Occipital lobe (tissue), 1 donor: ENCODE measurements at regions not wholly inside any gene's neighbourhood (a gene's known extent, or its start where the extent isn't known, plus 50 kb on each side); places are given as distances from the start of the nearest gene placed in this dataset.

Experiments used
- DNase-seq: peaks from one replicate; lab custom pipeline; 2025; lab: John Stamatoyannopoulos, UW

DNA sequence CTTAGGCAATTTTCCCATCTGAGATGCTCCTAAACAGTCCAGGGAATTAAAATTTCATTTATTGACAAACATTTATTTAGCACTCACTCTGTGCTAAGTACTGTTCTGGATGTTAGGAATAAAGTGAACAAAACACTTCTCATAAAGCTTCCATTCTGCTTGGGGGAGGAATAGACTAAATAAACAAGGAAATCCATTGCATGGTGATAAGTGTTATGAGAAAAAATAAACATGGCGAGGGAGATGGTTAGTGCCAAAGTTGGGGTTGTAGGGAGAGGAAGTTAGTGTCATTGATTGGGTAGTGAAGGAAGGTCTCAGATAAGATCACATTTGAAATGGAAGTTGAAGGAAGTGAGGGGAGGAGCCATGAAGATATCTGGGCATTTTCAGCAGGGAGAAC lies 72.2 kb upstream of the CES5A start:
- no peak for DNase-seq

DNA sequence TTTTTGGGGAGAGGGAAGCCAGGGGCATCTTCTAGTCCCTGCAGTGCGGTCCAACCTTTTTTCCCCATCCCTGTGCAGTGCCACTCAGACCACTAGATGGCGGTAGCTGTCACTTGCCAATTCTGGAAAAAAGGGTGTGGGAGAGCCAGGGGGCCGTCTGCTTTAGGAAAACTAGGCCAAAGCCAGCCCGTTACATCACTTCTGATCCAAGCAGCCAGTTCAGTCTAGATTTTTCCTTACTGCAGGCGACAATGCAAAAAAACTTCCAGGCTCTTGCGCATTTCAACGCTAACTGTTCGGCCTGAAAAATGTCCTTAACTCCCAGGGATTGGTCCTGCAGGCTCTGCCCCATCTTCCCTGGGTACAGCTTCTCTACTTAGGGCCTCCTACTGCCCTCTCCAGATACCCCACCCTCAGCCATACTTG lies 69.2 kb upstream of the CES5A start:
- DNase-seq, result peak; percentile 62

DNA sequence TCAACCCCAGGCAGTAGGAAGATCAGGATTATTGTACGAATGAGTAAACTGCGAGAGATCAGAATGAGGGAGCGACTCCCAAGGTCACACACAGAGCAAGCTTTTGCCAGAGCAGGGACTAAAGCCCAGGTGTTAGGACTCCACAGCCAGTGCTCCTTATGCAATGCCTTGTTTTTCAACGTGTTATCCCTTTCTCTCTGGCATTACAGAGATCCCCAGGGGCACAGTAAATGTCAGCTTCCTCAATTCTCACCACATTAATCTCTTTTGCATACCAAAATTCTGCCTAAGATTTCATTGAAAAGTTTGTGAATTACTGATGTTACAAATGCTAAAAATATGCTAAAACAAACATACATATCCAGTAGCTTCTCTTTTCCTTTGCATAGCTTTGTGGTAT lies 68.1 kb upstream of the CES5A start:
- no peak for DNase-seq

DNA sequence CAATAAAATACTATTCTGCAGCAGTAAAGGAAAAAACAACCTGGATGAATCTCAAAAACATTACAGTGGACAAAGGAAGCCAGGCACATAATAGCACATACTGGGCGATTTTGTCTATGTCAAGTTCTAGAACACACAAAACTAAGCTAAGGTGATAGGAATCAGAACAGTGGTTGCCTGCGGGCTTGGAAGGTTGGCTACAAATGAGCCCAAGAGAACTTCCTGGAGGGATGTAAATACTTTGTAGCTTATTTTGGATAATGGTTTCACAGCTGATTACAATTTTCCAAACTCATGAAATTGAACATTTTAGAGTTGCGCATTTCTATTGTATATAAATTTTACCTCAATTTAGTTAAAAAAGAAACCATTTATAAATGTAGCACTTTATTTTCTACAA lies 67.6 kb upstream of the CES5A start:
- no peak for DNase-seq

DNA sequence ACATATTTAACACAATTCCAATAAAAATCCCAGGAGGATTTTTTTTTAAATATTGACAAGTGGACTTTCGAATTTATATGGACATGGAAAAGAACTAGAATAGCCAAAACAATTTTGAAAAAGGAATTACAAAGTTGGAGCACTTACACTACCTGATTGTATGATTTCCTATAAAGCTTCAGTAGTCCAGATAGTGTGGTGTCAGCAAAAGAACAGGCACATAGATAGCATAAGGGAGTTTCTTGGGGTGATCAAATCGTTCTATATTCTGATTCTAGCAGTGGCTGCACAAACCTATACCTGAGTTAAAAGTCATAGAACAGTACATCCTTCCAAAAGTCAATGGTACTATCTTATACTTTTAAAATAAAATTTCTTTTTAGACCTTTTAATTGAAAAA lies 66.4 kb upstream of the CES5A start:
- no peak for DNase-seq

DNA sequence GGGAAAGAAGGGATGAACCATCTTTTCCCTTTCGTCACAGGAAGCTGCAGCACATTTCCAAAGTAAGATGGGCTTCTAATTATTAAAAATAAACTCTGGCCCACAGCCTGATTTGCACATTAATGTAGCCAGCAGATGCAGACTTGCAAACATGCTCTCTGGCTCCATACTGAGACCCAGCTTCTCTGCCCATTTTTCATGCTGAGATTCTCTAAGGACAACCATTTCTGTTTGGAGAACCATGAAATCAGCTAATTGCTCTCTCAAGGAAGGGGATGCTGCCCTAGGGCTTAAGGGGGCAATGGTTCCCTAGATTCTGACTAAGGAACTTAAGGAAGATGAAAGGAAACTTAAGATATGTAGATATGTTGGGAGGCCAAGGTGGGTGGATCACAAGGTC lies 63.0 kb upstream of the CES5A start:
- no peak for DNase-seq

DNA sequence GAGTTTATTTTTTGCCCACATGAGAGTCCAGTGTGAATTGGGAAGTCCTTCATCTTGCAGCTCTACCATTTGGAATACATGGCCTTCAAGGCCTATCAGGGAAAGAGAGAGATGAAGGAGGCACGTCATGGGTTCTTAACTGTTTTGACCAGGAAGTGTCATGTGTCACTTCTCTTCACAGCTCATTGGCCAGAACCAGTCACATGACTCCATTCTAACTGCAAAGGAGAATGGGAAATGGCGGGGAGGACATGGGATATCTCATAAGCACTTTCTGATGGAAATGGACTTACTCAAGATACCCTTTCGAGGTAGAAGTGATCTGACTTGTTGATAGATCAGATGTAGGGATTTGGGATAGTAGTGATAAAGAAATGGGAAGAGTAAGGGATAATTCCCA lies 57.9 kb upstream of the CES5A start:
- no peak for DNase-seq

DNA sequence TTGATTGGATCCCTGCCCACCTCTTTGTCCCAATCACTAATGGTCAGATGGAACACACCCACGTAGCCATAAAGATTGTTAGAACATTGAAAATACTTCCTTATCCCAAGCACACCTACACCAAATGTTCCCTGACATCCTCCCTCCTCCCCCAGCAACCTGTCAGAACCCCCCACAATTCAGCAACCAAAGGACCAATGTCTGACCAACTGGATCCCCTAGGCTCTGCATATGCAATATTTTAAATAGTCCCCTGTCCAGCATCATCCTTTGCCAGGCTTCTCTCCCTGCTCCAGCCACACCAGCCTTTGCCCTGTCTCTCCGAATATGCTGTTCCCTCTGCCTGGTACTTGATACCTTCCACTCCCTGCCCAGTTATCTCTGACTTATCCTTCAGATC lies 54.9 kb upstream of the CES5A start:
- DNase-seq, result no peak

DNA sequence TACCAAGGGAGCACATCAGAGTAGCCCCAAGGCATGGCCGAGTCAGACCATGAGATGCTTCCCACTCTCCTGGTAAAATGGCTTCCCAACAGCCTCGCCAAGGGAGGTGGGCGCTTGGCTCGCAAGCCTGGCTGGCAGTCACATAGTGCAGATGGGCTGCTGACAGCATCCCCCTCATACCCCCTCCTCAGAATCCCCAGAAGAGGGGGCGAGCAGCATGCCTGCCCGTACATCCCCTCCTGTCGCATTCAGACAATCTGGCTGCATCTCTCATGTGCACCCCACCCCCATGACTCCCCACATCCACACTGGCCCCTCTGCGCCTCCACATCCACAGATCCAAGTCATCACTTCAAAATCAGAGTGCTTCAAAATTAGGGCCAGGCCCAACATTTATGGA lies 54.0 kb upstream of the CES5A start:
- DNase-seq, result no peak

DNA sequence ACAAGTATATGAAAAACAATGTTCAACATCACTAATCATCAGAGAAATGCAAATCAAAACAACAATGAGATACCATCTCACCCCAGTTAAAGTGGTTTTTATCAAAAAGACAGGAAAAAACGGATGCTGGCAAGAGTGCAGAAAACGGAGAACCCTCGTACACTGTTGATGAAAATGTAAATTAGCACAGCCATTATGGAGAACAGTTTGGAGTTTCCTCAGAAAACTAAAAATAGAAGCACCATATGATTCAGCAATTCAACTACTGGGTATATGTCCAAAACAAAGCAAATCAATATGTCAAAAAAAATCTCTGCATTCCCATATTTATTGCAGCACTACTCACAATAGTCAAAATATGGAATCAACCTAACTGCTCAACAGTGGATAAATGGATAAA lies 50.1 kb upstream of the CES5A start:
- DNase-seq, result no peak
